ENCODE measurements at regions not wholly inside any gene's neighbourhood (a gene's known extent, or its start where the extent isn't known, plus 50 kb on each side); places are given as distances from the start of the nearest gene placed in this dataset.

DNA sequence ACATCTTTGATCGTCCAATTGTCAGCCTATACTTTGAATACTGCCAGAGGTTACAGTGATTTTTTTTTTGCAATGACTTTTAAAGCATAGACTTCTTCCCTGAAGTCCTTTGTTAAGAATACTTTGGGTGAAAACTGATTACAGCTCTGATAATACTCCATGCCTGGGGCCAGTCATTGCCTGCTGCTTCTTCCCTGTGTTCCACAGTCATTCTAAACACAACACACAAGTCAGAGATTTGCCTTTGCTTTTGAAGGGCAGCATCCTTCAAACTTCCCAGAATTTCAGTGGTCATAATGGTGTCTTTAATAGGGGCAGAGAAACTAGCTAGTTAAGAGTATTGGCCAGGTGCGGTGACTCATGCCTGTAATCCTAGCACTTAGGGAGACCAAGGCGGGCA is 153.7 kb upstream of the PLAAT1 start:
- Histone ChIP-seq H3K4me3 (ENCODE audit: low read length) (no peak overlapping the region), H3K79me2 (ENCODE audit: low read length) (no peaks in the 10 kb centered on the region), H3K9ac (ENCODE audit: low read length) (no peak overlapping the region), H3K36me3 (replicated peaks; ENCODE audit: low read depth, low read length) (no peaks in the 10 kb centered on the region), H4K20me1 (ENCODE audit: insufficient read depth, low read length) (no peaks in the 10 kb centered on the region), H2AFZ (ENCODE audit: low read depth, low read length) (no peak overlapping the region), H3K27me3 (ENCODE audit: low read depth, low read length) (no peaks in the 10 kb centered on the region), H3K4me1 (ENCODE audit: low read length) (no peaks in the 10 kb centered on the region), H3K9me3 (ENCODE audit: insufficient read depth, low read length) (no peaks in the 10 kb centered on the region), H3K4me2 (ENCODE audit: low read length) (no peak overlapping the region), H3K27ac (ENCODE audit: low read length) (no peak overlapping the region)
- no peak for TF ChIP-seq CTCF (IDR thresholded peaks at IDR 0.05; ENCODE audit: low read depth, low read length)
- no peak for TF ChIP-seq EZH2phosphoT487 (IDR thresholded peaks at IDR 0.05; ENCODE audit: low read depth)

DNA sequence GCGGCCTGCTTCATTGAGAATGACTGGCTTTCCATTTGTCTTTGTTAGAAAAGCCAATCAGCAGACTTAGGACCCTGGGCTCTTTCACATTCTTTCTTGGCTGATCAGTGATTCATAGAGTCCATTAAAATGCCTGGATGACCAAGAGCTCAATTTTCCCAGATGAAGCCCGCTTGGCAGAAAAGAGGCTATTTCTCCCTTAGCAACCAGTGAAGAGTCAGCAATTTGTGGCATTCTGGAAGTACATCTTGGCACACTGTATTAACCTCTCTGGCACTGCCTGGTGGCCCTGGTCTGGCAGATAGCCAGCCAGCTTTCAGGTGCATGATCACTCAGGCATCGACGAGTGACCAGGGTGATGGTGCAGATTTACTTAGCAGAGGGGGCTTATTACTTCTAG is 145.7 kb upstream of the PLAAT1 start:
- no peaks in the 10 kb centered on the region for H3K4me1 ChIP-seq (ENCODE audit: low read length)
- H3K36me3 ChIP-seq (replicated peaks; ENCODE audit: low read depth, low read length), result no peaks in the 10 kb centered on the region
- no peak overlapping the region for H3K9ac ChIP-seq (ENCODE audit: low read length)
- H3K27ac ChIP-seq (ENCODE audit: low read length), result no peak overlapping the region
- H4K20me1 ChIP-seq (ENCODE audit: insufficient read depth, low read length), result no peaks in the 10 kb centered on the region
- H3K4me3 ChIP-seq (ENCODE audit: low read length), result no peak overlapping the region
- no peak overlapping the region for H2AFZ ChIP-seq (ENCODE audit: low read depth, low read length)
- no peak for TF ChIP-seq EZH2phosphoT487 (IDR thresholded peaks at IDR 0.05; ENCODE audit: low read depth)
- no peak for TF ChIP-seq CTCF (IDR thresholded peaks at IDR 0.05; ENCODE audit: low read depth, low read length)
- H3K27me3 ChIP-seq (ENCODE audit: low read depth, low read length), result no peaks in the 10 kb centered on the region
- H3K4me2 ChIP-seq (ENCODE audit: low read length), result no peak overlapping the region
- H3K9me3 ChIP-seq (ENCODE audit: insufficient read depth, low read length), result no peaks in the 10 kb centered on the region
- no peaks in the 10 kb centered on the region for H3K79me2 ChIP-seq (ENCODE audit: low read length)

GRCh38 chr3:193096076-193096475 is 144.9 kb upstream of the PLAAT1 start:
- no peak overlapping the region for H3K4me2 ChIP-seq (ENCODE audit: low read length)
- TF ChIP-seq CTCF (IDR thresholded peaks at IDR 0.05; ENCODE audit: low read depth, low read length), result no peak
- TF ChIP-seq EZH2phosphoT487 (IDR thresholded peaks at IDR 0.05; ENCODE audit: low read depth), result no peak
- no peak overlapping the region for H3K27ac ChIP-seq (ENCODE audit: low read length)
- no peaks in the 10 kb centered on the region for H4K20me1 ChIP-seq (ENCODE audit: insufficient read depth, low read length)
- no peaks in the 10 kb centered on the region for H3K27me3 ChIP-seq (ENCODE audit: low read depth, low read length)
- H3K9me3 ChIP-seq (ENCODE audit: insufficient read depth, low read length), result no peaks in the 10 kb centered on the region
- no peaks in the 10 kb centered on the region for H3K36me3 ChIP-seq (replicated peaks; ENCODE audit: low read depth, low read length)
- no peaks in the 10 kb centered on the region for H3K79me2 ChIP-seq (ENCODE audit: low read length)
- no peak overlapping the region for H3K4me3 ChIP-seq (ENCODE audit: low read length)
- no peak overlapping the region for H3K9ac ChIP-seq (ENCODE audit: low read length)
- no peak overlapping the region for H2AFZ ChIP-seq (ENCODE audit: low read depth, low read length)
- no peaks in the 10 kb centered on the region for H3K4me1 ChIP-seq (ENCODE audit: low read length)

DNA sequence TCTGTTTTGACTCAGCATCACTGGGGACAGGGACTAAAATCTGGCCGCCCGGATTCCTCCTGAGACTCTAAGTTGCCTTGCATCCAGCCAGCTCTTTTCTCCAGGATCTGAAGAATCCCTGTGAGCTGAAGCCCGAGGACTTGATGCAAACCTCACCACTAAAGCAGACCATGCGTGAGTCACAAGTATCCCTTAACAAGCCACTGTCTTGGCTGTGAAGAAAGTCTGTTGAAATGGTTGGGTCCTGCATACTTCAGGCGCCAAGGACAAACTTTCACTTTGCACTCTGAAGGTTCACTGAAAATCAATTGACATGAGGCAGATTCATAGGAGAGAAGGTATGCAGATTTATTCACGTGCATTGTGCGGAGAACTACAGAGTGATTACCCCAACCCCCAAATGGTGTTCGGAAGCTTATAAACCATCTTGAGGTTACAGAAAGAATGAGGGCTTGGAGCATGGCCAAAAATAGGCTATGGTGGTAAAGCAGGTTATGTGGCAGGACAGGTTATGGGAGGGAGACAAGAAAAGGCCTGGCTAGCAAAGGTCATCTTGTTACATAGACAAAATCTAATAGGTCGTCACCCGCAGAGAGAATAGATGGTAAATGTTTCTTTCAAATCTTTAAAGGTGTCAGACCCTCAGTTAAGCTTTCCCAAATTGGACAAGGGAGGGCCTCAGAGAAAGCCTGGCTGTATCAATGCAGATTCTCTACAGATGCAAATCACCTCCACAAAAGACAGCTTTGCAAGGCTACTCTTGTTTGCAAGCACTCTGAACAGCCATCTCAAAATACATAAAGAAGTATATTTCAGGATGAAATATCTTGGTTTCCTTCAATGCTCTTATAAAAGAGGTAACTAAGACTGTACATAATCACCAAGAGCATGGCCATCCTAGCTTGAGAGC is 126.3 kb upstream of the PLAAT1 start:
- no peaks in the 10 kb centered on the region for H3K36me3 ChIP-seq (replicated peaks; ENCODE audit: low read depth, low read length)
- H3K9me3 ChIP-seq (ENCODE audit: insufficient read depth, low read length), result no peaks in the 10 kb centered on the region
- H3K9ac ChIP-seq (ENCODE audit: low read length), result no peak overlapping the region
- no peak overlapping the region for H3K27ac ChIP-seq (ENCODE audit: low read length)
- H4K20me1 ChIP-seq (ENCODE audit: insufficient read depth, low read length), result no peaks in the 10 kb centered on the region
- TF ChIP-seq EZH2phosphoT487 (IDR thresholded peaks at IDR 0.05; ENCODE audit: low read depth) (no peak), CTCF (IDR thresholded peaks at IDR 0.05; ENCODE audit: low read depth, low read length) (no peak)
- H3K4me1 ChIP-seq (ENCODE audit: low read length), result no peaks in the 10 kb centered on the region
- H3K79me2 ChIP-seq (ENCODE audit: low read length), result no peaks in the 10 kb centered on the region
- H2AFZ ChIP-seq (ENCODE audit: low read depth, low read length), result no peak overlapping the region
- no peak overlapping the region for H3K4me2 ChIP-seq (ENCODE audit: low read length)
- no peak overlapping the region for H3K4me3 ChIP-seq (ENCODE audit: low read length)
- no peaks in the 10 kb centered on the region for H3K27me3 ChIP-seq (ENCODE audit: low read depth, low read length)
